AG20443 (cell line): ENCODE measurements at regions not wholly inside any gene's neighbourhood (a gene's known extent, or its start where the extent isn't known, plus 50 kb on each side); places are given as distances from the start of the nearest gene placed in this dataset.
A peak's percentile ranks its signal among the peaks of the same experiment; 100 is the strongest.
"Not testable (repeated sequence)": the region's sequence is repeated elsewhere in the genome, so short reads cannot be mapped to it uniquely, and the experiment has no call there.

Experiments used
- DNase-seq: peaks from one replicate; pipeline ENCODE4 v3.0.0; 2012; ENCODE audit warnings: low spot score, mixed read lengths

- no peak for DNase-seq
These were observed 75.5 kb downstream of the ASB1 start for GRCh38 chr2:238502088-238502810.

GRCh38 chr2:238502956-238503791 lies 76.4 kb downstream of the ASB1 start:
- no peak for DNase-seq

DNA sequence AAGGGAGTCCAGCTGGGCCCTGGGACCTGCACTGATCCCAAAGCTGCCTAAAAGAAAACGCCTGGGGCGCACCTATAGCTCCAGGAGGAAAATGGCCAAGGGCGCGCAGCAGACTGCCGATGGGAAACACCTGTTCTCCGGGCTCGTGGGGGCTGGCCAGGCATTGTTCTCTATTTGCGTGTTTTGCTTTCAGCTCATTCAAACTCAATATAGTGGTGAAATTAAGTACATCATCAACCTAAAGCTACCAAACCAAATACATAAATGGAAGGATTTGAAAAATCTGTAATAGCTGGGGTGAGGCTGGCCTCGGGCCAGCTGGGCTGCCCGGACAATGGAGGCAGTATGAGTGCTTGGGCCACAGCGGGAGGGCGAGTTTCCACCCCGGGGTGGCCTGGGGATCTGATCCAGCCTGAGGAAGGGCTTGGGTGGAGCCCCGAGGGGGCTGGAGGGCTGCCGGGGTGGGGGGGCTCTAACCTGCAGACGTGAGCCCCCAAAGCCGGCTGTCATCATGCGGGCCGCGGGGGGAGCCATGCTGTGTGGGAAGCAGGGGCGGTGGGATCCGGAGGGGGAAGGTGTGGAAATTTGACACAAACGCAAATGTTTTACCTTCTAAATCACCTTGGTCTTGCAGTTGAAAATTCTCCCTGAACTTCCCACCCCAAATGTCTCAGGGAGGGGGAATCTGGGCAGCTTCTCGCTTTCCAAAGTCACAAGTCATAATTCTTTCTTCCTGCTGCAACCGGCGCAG lies 77.6 kb downstream of the ASB1 start:
- DNase-seq = no peak

- DNase-seq = no peak
These were observed 78.6 kb downstream of the ASB1 start for GRCh38 chr2:238505119-238505891.

DNA sequence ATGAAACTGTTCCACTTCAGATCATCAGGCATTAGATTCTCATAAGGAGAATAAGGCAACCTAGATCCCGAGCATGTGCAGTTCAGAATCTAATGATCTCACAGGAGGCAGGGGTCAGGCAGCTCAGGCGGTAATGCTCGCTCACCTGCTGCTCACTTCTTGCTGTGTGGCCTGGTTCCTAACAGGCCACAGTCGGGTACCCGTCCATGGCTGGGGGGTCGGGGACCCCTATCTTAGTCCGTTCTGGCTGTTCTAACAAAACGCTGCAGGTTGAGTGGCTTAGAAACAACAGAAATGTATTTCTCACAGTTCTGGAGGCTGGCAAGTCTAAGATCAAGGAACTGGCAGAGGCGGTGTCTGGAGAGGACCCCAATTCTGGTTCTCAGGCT lies 79.2 kb downstream of the ASB1 start:
- DNase-seq = no peak

GRCh38 chr2:238506371-238507068 lies 79.8 kb downstream of the ASB1 start:
- DNase-seq = no peak

GRCh38 chr2:238507836-238508235 lies 81.1 kb downstream of the ASB1 start:
- DNase-seq = no peak

DNA sequence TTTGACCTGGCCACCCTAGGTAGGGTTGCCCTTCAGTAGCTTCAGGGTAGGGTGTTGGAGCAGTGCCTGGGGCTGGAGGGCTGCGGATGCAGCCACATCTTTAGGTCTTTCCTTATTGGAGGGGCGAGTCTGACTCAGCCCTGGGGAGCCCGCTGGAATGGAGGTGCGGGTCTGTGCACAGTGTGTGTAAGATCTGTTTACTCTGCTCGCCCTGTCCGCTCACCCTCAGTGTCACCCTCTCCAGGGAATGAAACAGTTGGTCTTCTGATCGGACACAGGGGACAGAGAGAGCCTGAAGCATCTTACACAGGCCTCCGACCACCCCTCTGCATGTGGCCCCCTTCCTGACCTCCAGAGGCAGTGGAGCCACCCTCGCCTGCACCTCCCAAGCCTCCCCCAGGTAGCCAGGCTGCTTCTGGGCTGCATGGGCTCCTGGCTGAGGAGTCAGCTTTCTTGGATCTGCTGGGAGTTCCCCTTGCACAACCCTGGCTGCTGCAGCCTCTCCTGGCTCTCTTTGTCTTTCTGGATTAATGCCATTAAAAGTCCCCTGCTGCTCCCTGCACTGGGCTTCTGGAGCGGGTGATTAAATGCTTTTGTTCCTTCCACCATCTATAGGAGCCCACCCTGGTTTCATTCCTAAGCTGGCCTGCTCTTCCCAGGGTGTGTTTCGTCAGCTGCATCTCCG lies 82.6 kb downstream of the ASB1 start:
- DNase-seq = peak; percentile 36

- DNase-seq = no peak
These were observed 83.2 kb downstream of the ASB1 start for GRCh38 chr2:238509903-238510302.

DNA sequence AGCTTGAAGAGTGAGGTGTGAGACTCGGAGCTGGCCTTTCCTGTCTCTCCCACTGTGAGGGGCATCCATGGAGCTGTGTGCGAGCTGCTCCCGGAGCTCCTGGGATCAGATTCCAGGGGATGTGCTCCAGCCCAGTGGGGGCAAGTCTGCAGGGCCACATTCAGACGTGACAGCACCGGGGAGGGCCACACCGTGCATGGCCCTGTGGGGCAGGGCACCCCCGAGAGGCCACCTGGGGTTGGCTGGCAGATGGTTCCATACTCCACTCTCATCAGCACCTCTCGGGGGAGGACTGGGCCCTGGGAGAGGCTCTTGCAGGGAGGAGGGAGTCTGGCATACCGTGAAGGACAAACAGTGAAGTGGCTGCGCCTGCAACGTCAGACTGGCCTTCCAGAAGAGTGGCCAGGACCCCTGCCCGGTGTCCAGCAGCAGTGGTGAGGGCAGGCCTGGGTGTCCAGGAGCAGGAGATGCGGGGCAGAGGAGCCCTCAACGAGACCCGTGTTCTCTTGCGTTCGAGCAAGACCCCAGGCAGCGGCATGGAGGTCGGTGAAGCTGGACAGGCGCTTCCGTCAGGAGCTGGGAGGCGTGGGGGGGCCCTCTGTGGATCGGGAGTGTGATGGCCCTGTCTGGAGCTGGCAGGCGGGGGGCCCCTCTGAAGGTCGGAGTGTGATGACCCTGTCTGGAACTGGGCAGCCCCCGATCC lies 84.3 kb downstream of the ASB1 start:
- DNase-seq = no peak

DNA sequence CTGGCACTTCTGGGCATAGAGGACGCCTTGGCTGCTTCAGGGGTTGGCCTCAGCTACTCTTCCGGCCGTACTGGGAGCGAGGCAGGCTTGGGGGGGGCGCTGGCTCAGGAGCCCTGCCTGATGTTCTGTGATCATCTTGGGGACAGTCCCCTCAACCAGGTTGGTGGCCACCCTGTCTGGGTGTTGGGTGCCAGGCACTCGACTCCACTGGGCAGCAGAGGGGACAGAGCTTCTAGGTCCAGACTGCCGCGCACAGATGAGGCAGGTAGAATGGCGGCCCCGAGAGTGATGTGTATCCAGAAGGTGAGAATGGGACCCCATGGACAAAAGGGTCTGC lies 84.9 kb downstream of the ASB1 start:
- DNase-seq = no peak

GRCh38 chr2:238512247-238512867 lies 85.6 kb downstream of the ASB1 start:
- DNase-seq = no peak

DNA sequence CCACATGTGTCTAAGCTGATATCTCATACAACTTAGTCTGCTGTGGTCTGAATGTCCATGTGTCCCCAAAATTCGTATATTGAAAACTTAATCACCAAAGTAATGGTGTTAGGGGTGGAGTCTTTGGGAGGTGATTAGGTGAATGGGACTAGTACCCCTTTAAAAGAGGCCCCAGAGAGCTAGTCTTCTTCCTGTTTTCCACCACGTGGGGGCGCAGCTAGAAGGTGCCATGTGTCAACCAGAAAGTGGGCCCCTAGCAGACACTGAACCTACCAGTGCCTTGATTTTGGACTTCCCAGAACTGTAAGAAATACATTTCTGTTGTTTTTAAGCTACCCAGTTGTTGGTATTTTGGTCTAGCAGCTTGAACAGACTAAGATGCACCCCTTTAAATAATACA lies 86.6 kb downstream of the ASB1 start:
- peak; percentile 75 for DNase-seq

DNA sequence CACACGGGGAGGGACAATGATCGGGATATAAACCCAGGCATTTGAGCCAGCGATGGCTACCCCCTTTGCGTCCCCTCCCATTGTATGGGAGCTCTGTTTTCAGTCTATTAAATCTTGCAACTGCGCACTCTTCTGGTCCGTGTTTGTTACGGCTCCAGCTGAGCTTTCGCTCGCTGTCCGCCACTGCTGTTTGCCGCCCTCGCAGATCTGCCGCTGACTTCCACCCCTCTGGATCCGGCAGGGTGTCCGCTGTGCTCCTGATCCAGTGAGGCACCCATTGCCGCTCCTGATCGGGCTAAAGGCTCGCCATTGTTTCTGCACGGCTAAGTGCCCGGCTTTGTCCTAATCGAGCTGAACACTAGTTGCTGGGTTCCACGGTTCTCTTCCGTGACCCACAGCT lies 87.3 kb downstream of the ASB1 start:
- DNase-seq = not testable (repeated sequence)

DNA sequence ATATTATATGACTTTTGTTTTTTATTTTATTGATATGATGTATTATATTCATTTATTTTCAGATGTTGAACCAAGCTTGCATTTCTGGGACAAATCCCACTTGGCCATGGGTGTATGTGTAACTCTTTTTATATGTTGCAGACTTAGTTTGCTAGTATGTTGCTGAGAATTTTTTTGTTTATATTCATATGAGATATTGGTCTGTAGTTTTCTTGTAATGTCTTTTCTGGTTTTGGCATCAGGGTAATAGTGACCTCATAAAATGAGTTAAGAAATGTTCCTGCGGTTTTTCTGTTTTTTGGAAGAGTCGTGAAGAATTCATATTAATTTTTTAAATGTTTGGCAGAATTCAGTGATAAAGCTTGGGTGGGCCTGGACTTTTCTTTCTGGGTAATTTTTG lies 88.7 kb downstream of the ASB1 start:
- no peak for DNase-seq

- DNase-seq = no peak
These were observed 90.5 kb downstream of the ASB1 start for GRCh38 chr2:238517209-238517608.

- DNase-seq = peak; percentile 92
These were observed 91.6 kb downstream of the ASB1 start for GRCh38 chr2:238518172-238518820.

DNA sequence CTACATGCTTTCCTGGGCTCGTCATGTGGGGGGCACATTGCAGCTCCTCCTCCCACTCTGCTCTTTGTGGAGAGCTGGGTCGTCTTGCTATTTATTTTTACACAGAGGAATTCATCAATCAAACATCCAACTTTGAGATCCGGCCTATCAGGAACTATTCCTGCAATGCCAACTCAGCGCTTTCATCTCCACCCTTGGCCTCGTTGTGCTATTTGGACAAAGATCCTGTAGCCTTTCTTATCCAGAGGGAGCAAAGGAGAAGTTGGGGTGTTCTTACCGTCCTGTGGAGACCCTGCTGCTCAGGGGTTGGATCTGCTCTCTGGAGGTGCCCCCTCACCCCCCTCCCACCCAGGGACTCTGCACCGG lies 92.1 kb downstream of the ASB1 start:
- no peak for DNase-seq

- DNase-seq = no peak
These were observed 93.7 kb downstream of the ASB1 start for GRCh38 chr2:238520359-238520886.
